Esophagus muscularis mucosa (tissue), 4 donors: ENCODE measurements at regions not wholly inside any gene's neighbourhood (a gene's known extent, or its start where the extent isn't known, plus 50 kb on each side); places are given as distances from the start of the nearest gene placed in this dataset.

Source experiments
- CTCF ChIP-seq, 3 experiments: fragments of 200-600 bp in 2 of 3; fragments of 450-650 bp in 1 of 3; sonication (generic) in 2 of 3; IDR thresholded peaks; one replicate each; pipeline ENCODE4 v1.5.1; 2017 to 2019; ENCODE audit warnings: antibody characterized with exemption in 3 of 3, mild to moderate bottlenecking in 2 of 3, moderate library complexity in 1 of 3
- EP300 ChIP-seq: sonication (generic); formaldehyde crosslinking; IDR thresholded peaks from one replicate; pipeline ENCODE4 v1.6.1; 2017; ENCODE audit warnings: antibody characterized with exemption
- POLR2A ChIP-seq: fragments of 450-650 bp; IDR thresholded peaks from one replicate; pipeline ENCODE4 v1.6.1; 2017; ENCODE audit warnings: antibody characterized with exemption, moderate library complexity, mild to moderate bottlenecking, low read depth
- POLR2AphosphoS5 ChIP-seq, 2 donors: sonication (generic); formaldehyde crosslinking; IDR thresholded peaks; one replicate each; pipeline ENCODE4 v1.6.1; 2017; ENCODE audit warnings: antibody characterized with exemption in 2 of 2

GRCh38 chr3:137693791-137694190, 70.3 kb upstream of the SOX14 start:
- TF ChIP-seq CTCF (IDR thresholded peaks at IDR 0.05) (no peak), EP300 (no peak), POLR2A (no peak), POLR2AphosphoS5 (IDR thresholded peaks at IDR 0.05) (no peak)
